GM12891 (cell line): ENCODE measurements at regions not wholly inside any gene's neighbourhood (a gene's known extent, or its start where the extent isn't known, plus 50 kb on each side); places are given as distances from the start of the nearest gene placed in this dataset.

Source experiments
- POLR2A ChIP-seq: IDR thresholded peaks from 2 replicates; pipeline ENCODE4 v1.6.1; 2011; ENCODE audit warnings: low read depth, low read length, control low read depth
- POLR2AphosphoS5 ChIP-seq: IDR thresholded peaks from 2 replicates; pipeline ENCODE4 v1.6.1; 2011; ENCODE audit warnings: low read depth, low read length, control low read depth
- TAF1 ChIP-seq: IDR thresholded peaks from 2 replicates; pipeline ENCODE4 v1.6.1; 2011; ENCODE audit warnings: low read depth, low read length, control low read depth

GRCh38 chr21:27220416-27220815 is 253.5 kb upstream of the ADAMTS5 start:
- TF ChIP-seq TAF1, result no peak
- no peak for TF ChIP-seq POLR2A
- no peak for TF ChIP-seq POLR2AphosphoS5
